Gastrocnemius medialis (tissue), 4 donors: ENCODE measurements at regions not wholly inside any gene's neighbourhood (a gene's known extent, or its start where the extent isn't known, plus 50 kb on each side); places are given as distances from the start of the nearest gene placed in this dataset.
"Not testable (repeated sequence)": the region's sequence is repeated elsewhere in the genome, so short reads cannot be mapped to it uniquely, and the experiment has no call there.

Experiments
- ATAC-seq, 2 donors: fragments of 150-250 bp; one replicate each; pipeline ENCODE4 v1.9.1; 2016
- DNase-seq, 2 donors: peaks; one replicate each; pipeline ENCODE4 v3.0.0-alpha.2; 2019
- H3K27ac ChIP-seq, 4 donors: fragments of 200-600 bp; sonication (generic); 1 replicate in 1 of 4; 2 replicates in 3 of 4; pipeline ENCODE4 v1.5.1; 2016 to 2018; ENCODE audit warnings: mild to moderate bottlenecking in 2 of 4, moderate library complexity in 1 of 4
- H3K27me3 ChIP-seq, 3 donors: fragments of 200-600 bp; sonication (generic) in 2 of 3; 1 replicate in 1 of 3; 2 replicates in 2 of 3; pipeline versions ENCODE4 v1.5.1 to v1.6.0; 2016 to 2019; ENCODE audit warnings: mild to moderate bottlenecking in 1 of 3, moderate library complexity in 1 of 3
- H3K36me3 ChIP-seq, 2 donors: fragments of 200-600 bp; sonication (generic) in 1 of 2; one replicate each; pipeline ENCODE4 v1.5.1; 2017 to 2018
- H3K4me1 ChIP-seq, 2 donors: fragments of 200-600 bp; sonication (generic) in 1 of 2; one replicate each; pipeline ENCODE4 v1.5.1; 2016 to 2017; ENCODE audit warnings: mild to moderate bottlenecking in 2 of 2
- H3K4me3 ChIP-seq, 4 donors: fragments of 200-600 bp; sonication (generic) in 3 of 4; 1 replicate in 1 of 4; 2 replicates in 3 of 4; pipeline ENCODE4 v1.5.1; 2016 to 2019; ENCODE audit warnings: mild to moderate bottlenecking in 2 of 4
- H3K9me3 ChIP-seq, 3 donors: fragments of 200-600 bp; sonication (generic) in 2 of 3; 1 replicate in 1 of 3; 2 replicates in 2 of 3; pipeline ENCODE4 v1.5.1; 2016 to 2019
- CTCF ChIP-seq, 5 experiments: fragments of 450-650 bp in 3 of 5; fragments of 200-600 bp in 2 of 5; sonication (generic) in 2 of 5; IDR thresholded peaks in 4 of 5; conservative IDR thresholded peaks in 1 of 5; 1 replicate in 4 of 5; 2 replicates in 1 of 5; pipeline ENCODE4 v1.5.1; 2016 to 2019; ENCODE audit warnings: antibody characterized with exemption in 5 of 5, mild to moderate bottlenecking in 3 of 5, moderate library complexity in 3 of 5
- POLR2A ChIP-seq, 2 donors: fragments of 450-650 bp; IDR thresholded peaks; one replicate each; pipeline ENCODE4 v1.6.1; 2017; ENCODE audit warnings: antibody characterized with exemption in 2 of 2, mild to moderate bottlenecking in 2 of 2, moderate library complexity in 2 of 2
- in situ Hi-C, 4 donors: fragments of 200-750 bp; cut with MboI; loops; one replicate each; pipeline versions ENCODE4 v1.15.0 to v1.8.0; 2017; ENCODE audit warnings: low sequenced_read_pairs in 4 of 4
- intact Hi-C: fragments of 100-400 bp; cut with DNase I; formaldehyde crosslinking; loops from one replicate; pipeline ENCODE4 v1.15.1; 2023; ENCODE audit warnings: low total_unique reads

- Histone ChIP-seq H3K27me3 (no peaks in the 10 kb centered on the region), H3K36me3 (no peaks in the 10 kb centered on the region), H3K4me3 (no peak overlapping the region), H3K9me3 (no peaks in the 10 kb centered on the region), H3K27ac (no peak overlapping the region), H3K4me1 (peaks cover 0 to 40% of the 10 kb centered on the region in 2 donors)
- intact Hi-C loops: no loop called here
- TF ChIP-seq POLR2A (IDR thresholded peaks at IDR 0.05): no peak
- no peak for TF ChIP-seq CTCF (IDR thresholded peaks at IDR 0.05 in 4 of 5, conservative IDR thresholded peaks at IDR 0.05 in 1 of 5)
- in situ Hi-C loops: no loop called here
- no peak for DNase-seq
- no peak for ATAC-seq
Measured at GRCh38 chr12:92413286-92413685, 267.6 kb upstream of the BTG1 start.

GRCh38 chr12:92412856-92413255 is 267.2 kb upstream of the BTG1 start:
- H3K9me3 ChIP-seq: no peaks in the 10 kb centered on the region
- in situ Hi-C loops (no loop called here), intact Hi-C loops (no loop called here)
- no peak overlapping the region for H3K4me3 ChIP-seq
- ATAC-seq: no peak
- H3K4me1 ChIP-seq: peaks cover 0 to 40% of the 10 kb centered on the region in 2 donors
- no peak for DNase-seq
- no peak for TF ChIP-seq POLR2A (IDR thresholded peaks at IDR 0.05)
- no peak for TF ChIP-seq CTCF (IDR thresholded peaks at IDR 0.05 in 4 of 5, conservative IDR thresholded peaks at IDR 0.05 in 1 of 5)
- no peaks in the 10 kb centered on the region for H3K27me3 ChIP-seq
- no peaks in the 10 kb centered on the region for H3K36me3 ChIP-seq
- H3K27ac ChIP-seq: peak overlapping the region in 2 of 4 donors; percentile 53 to 81

- no peaks in the 10 kb centered on the region for H3K9me3 ChIP-seq
- H3K27me3 ChIP-seq: no peaks in the 10 kb centered on the region
- peak overlapping the region; percentile 35 to 81 (median 59) for H3K27ac ChIP-seq
- ATAC-seq (peak; percentile 77 to 93), DNase-seq (peak; percentile 43 to 46)
- in situ Hi-C loops (no loop called here), intact Hi-C loops (no loop called here)
- peaks cover 0 to 40% of the 10 kb centered on the region in 2 donors for H3K4me1 ChIP-seq
- TF ChIP-seq POLR2A (IDR thresholded peaks at IDR 0.05) (peak in 1 of 2 donors; percentile 8), CTCF (IDR thresholded peaks at IDR 0.05 in 4 of 5, conservative IDR thresholded peaks at IDR 0.05 in 1 of 5) (no peak)
- no peaks in the 10 kb centered on the region for H3K36me3 ChIP-seq
- no peak overlapping the region for H3K4me3 ChIP-seq
Measured at GRCh38 chr12:92411687-92412086, 266.0 kb upstream of the BTG1 start.

GRCh38 chr12:92408072-92408900 is 262.6 kb upstream of the BTG1 start:
- DNase-seq (peak in 1 of 2 donors; percentile 17), ATAC-seq (no peak)
- Histone ChIP-seq H3K9me3 (no peaks in the 10 kb centered on the region), H3K27me3 (no peaks in the 10 kb centered on the region), H3K4me3 (no peak overlapping the region), H3K27ac (no peak overlapping the region), H3K36me3 (no peaks in the 10 kb centered on the region), H3K4me1 (peaks cover 0 to 28% of the 10 kb centered on the region in 2 donors)
- TF ChIP-seq POLR2A (IDR thresholded peaks at IDR 0.05): no peak
- TF ChIP-seq CTCF (IDR thresholded peaks at IDR 0.05 in 4 of 5, conservative IDR thresholded peaks at IDR 0.05 in 1 of 5): no peak
- intact Hi-C loops: no loop called here
- in situ Hi-C loops: no loop called here

GRCh38 chr12:92406404-92407070 is 260.9 kb upstream of the BTG1 start:
- H3K36me3 ChIP-seq, DNase-seq, in situ Hi-C loops, intact Hi-C loops, H3K27ac ChIP-seq, H3K27me3 ChIP-seq, H3K9me3 ChIP-seq, ATAC-seq, H3K4me3 ChIP-seq: not testable (repeated sequence)
- H3K4me1 ChIP-seq: peaks cover 0 to 12% of the 10 kb centered on the region in 2 donors

- ATAC-seq, H3K9me3 ChIP-seq, DNase-seq, H3K4me1 ChIP-seq, intact Hi-C loops, H3K36me3 ChIP-seq, H3K27ac ChIP-seq, H3K27me3 ChIP-seq, in situ Hi-C loops, H3K4me3 ChIP-seq: not testable (repeated sequence)
Measured at GRCh38 chr12:92405801-92406251, 260.2 kb upstream of the BTG1 start.
